Astrocyte of the hippocampus (primary cell): ENCODE measurements at regions not wholly inside any gene's neighbourhood (a gene's known extent, or its start where the extent isn't known, plus 50 kb on each side); places are given as distances from the start of the nearest gene placed in this dataset.
A peak's percentile ranks its signal among the peaks of the same experiment; 100 is the strongest.

Source experiments
- DNase-seq: peaks from one replicate; pipeline ENCODE4 v3.0.0; 2011; ENCODE audit warnings: low read depth, low spot score

DNA sequence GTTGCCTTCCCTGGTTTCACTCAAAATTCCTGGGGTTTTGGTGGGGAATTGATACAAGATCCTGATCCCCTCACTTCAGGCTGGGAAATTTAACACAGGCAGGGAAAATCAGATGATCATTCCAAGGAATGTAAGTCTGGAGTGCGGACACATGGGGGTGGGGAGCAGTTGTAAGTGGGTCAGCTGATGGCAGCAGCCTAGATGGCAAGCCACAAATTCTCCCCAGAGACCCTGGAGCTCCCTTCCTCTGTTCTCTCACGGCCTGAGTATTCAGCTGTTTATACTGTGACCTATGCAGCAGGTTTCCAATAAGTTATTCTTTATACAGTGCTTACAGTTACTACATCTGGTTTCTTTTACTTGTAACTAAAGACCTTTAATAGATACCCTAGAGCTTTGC lies 144.9 kb downstream of the SH3BGRL2 start:
- DNase-seq: no peak

DNA sequence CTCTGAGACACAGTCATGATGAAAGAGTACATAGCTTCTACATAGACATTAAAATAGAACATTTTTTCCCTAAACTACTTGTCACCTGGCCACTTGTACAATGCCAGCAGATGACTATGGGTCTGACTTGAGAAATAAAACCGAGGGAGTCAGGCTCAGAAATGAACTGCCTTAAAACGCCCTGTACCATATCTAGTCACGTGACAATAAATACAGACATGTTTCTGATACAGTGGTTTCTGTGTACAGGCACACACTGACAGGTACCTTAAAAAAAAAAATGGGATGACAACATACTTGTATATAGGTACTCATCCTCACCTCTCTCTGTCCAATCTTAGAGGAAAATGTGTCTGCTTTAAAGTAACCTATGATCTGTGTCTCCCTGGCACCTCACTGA lies 144.1 kb downstream of the SH3BGRL2 start:
- DNase-seq: no peak

DNA sequence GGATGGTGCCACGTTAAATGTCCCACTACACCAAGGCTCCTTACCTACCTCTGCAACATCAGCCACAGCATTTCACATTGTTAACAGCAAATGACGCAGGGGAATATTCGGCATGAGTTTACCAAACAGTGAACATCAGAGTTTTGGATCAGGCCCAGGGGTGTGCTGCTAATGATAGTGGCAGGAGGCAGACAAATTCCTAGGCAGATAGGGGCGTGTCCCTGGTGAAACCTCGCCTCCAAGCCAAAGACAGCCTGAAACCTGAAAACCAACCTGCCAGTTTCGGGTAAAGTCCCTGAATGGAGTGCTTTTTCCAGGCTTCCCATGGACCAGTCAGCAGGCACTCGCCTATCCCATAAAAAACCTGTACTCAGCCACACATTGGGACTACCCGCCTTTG lies 133.6 kb downstream of the SH3BGRL2 start:
- DNase-seq: no peak

DNA sequence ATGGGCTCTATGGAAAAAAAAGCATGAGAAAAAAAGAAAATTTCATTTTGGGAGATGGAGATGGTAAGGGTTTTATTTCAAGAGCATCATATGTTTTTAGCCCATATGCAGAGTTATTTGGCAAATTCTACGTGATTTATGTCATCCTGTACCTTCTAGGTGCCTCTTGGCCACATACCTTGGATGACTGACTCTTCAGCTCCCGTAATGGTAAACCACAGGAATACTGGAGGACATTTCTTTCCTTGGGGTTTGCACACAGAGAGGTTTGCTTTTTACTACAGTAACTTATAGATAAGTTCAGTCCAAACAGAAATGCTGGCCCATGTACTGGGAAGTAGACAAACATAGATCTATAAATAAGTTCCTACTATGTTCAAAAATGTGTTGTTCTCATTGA lies 132.2 kb downstream of the SH3BGRL2 start:
- peak; percentile 39 for DNase-seq

DNA sequence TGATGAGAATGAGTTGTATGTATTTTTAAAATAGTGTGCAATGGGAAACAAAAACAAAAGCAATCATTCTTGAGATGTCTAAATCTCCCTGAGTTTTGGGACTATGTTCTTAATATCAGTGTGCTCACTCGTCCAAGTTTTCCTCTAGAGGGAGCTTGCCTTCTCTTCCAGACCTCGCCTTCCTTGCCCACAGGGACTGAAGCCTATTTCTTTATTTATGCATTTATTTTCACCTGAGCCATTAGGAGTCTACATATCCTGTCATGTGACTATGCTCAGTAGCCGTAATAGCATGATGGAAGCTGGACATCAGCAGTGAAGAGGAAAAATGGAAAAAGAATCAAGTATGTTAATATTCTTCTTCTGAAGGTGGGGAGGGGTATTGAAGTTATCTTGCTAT lies 131.2 kb downstream of the SH3BGRL2 start:
- DNase-seq: peak; percentile 9

DNA sequence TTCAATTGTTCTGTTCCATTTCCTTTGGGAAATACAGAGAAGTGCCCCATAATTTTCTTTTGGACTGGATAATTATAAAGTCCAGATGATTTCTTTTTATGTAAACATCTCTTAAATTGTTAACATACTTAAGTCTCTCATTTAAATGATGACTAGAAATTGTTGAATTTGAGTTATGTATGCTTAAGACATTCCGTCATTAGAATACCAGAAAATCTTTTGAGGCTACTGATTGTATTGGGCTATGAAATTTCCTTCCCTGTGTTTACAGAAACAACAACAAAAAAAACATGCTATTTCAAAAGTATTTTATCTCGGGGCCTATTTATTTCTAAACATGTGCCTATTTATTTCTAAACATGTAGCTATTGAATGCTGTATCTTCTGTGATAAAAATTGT lies 125.4 kb downstream of the SH3BGRL2 start:
- no peak for DNase-seq

DNA sequence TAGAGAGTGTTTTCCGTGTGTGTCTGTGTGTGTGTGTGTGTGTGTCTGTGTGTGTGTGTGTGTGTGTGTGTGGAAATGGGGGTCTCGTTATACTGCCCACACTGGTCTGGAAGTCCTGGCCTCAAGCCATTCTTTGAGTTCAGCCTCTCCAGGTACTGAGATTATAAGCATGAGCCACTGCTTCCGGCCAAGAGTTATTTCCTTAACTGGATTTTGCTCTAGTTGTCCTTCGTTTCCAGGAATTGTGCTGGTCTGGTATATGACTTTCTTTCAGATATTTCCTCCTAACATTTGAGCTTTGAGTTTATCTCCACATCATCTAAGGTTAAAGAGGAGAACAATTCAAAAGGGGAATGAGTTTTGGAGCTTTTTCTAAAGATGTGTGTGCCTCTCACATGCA lies 124.8 kb downstream of the SH3BGRL2 start:
- no peak for DNase-seq
